ENCODE measurements at regions not wholly inside any gene's neighbourhood (a gene's known extent, or its start where the extent isn't known, plus 50 kb on each side); places are given as distances from the start of the nearest gene placed in this dataset.

- DNase-seq (ENCODE audit: low spot score): no peak
Observed at GRCh38 chr2:172153156-172153555, 50.5 kb upstream of the DLX2 start.

GRCh38 chr2:172153757-172154156 lies 51.1 kb upstream of the DLX2 start:
- no peak for DNase-seq (ENCODE audit: low spot score)

DNA sequence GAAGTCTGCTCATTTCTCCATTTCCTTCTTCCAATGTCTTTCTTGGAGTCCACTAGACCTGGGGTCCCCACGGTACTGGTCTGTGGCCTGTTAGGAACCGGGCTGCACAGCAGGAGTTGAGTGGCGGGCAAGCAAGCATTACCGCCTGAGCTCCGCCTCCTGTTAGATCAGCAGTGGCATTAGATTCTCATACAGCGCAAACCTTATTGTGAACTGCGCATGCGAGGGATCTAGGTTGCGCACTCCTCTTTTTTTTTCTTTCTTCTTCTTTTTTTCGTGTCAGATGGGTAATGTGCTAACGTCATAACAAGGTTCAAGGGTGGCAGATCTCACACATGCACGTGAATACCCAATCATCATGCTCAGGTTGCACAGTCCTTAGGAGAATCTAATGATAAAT lies 53.1 kb upstream of the DLX2 start:
- DNase-seq (ENCODE audit: low spot score): no peak

DNA sequence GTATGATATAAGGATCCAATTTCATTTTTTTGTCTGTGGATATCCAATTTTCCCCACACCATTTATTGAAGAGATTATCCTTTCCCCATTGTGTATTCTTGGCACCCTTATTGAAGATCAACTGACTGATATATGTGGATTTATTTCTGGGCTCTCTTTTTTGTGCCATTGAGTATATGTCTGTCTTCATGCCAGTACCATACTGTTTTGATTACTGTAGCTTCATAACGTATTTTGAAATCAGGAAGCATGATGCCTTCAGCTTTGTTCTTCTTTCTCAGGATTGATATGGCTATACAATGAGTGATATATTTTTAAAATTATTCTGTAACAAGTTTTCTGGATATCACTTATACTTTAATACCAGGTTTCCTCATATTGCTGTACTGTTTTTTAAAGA lies 58.1 kb upstream of the DLX2 start:
- DNase-seq (ENCODE audit: low spot score): no peak

DNA sequence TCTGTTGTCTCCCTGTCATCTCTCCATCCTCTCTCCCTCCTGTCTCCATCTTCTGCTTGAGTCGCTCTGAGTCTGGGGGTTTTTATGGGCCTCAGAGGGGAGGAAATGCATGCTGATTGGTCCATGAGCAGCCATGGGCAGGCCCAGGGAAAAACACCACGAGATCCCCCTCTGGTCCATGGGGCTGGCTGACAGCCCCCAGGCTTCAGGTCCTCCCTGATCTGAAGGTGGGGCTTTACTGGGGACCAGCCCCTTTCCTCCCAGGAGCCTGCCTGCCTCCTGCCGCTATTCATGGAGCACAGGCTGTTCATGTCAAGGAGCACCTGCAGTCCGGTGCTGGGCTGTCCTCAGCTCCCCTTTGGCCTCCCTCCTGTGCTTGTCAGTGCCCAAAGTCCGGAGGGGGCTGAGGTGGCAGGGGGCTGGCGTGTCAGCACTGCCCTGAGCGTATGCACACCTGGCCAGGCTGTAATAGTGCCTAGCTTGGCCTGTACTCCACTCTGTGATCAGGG lies 59.6 kb upstream of the DLX2 start:
- DNase-seq (ENCODE audit: low spot score): no peak

DNA sequence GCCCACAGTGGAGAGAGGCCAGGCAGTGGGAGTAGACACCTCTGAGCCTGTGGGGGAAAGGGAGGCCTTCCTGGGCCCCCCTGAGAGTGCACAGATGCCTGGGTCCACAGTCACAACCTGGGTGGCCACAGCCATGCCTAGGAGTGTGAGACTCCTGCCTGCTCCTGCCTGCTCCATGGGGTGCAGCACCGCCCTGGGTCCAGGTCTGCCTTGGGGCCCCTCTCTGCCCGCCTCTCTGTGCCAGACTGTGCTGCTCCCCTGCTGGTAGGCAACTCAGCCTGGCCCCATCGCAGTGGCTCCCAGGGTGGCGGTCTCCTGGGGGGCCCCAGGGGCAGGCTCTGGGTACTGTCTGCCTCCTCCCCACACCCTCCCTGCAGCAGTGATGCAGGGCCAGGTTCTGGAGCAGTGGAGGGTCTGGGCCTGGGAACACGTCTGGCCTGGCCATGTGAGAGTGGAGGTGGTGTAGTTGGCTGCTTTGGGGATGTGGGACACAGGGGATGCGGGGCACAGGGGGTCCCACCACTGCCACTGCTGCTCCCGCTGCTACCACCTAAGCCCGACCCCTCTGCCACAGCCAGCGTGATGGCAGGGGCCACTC lies 60.1 kb upstream of the DLX2 start:
- no peak for DNase-seq (ENCODE audit: low spot score)

- no peak for DNase-seq (ENCODE audit: low spot score)
Observed at GRCh38 chr2:172168917-172169346, 66.2 kb upstream of the DLX2 start.

DNA sequence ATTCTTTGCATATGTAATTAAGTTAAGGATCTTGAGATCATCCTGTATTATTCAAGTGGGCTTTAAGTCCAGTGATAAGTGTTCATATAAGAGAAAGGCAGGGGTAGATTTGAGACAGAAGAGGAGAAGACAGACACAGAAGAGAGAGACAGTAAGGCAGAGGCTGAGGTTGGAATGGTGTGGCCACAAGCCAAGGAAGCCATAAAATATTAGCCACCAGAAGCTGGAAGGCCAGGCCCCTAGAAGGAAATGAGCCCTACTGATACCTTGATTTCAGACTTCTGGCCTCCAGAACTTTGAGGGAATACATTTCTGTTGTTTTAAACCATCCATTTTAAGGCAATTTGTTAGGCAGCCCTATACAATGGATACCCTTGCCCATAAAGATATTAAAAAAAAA lies 66.9 kb upstream of the DLX2 start:
- no peak for DNase-seq (ENCODE audit: low spot score)

DNA sequence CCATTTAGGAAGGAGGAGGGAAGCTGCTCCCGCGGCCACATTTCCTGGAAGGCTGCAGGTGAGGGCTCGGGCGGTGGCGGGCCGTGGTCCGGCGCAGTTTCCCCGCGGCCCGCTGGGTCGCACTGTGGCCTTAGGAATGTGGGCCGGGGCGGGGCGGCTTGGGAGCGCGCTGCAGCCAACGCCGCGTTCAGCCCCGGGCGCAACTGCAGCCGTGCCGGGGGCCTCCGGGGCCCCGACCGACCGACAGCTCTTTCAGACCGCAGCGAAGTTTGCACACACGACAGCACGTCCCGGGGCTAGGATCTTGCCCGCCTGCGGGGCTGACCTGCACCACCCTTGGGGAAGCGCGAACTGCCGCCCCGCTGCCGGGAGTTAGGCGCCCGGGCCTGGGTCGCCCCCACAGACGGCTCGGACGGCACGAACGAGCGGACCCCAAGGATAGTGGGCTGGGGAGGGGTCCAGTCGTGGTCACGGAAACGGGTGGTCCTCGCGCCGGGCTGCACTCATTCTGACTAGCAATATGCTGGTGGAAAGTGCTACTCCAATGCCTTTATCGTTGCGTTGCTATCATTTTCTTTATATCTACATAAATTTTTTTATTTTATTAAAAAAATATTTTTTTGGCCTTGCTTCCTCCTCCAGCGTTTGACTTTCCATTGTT lies 69.9 kb upstream of the DLX2 start:
- peak; percentile 94 for DNase-seq (ENCODE audit: low spot score)

DNA sequence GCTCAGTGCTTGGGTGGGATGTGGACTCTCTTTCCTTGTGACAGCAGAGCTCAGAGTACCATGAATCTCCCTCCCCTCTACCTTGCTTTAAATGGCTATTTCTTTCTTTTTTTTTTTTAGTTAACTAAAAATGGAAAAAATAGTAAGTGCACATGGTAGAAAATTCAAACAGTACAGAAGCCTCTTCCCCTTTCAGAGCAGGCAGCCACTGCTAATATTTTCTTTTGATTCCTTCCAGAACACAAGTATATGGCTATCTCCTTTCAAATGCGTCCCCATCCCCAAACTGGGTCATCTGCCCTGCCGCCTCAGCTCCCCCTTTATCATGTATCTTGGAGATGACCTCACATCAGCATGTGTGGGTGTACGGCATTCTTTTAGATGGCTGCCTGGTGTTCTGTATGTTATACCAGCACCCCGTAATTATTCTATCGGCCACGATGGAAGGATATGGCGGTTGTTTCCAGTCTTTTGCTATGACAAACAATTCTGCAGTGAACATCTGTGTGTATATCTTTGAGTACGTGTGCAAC lies 70.5 kb upstream of the DLX2 start:
- DNase-seq (ENCODE audit: low spot score): peak; percentile 41

DNA sequence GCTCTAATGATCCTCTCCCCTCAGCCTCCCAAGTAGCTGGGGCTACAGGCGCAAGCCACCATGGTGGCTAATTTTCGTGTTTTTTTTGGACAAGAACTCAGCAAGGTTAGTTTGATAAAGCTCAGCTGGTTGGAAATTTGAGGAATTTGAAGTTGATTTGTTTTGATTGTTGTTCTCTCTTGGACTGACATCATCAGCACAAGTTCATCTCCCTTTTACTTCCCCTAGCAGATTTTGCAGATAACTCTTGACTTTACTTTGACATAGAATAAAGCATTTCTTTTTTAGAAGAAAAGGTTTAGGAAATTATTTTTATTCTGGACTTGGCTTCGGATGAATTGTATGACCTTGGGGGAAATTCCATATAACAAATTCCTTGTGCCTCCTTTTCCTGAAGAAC lies 74.9 kb upstream of the DLX2 start:
- DNase-seq (ENCODE audit: low spot score): no peak

DNA sequence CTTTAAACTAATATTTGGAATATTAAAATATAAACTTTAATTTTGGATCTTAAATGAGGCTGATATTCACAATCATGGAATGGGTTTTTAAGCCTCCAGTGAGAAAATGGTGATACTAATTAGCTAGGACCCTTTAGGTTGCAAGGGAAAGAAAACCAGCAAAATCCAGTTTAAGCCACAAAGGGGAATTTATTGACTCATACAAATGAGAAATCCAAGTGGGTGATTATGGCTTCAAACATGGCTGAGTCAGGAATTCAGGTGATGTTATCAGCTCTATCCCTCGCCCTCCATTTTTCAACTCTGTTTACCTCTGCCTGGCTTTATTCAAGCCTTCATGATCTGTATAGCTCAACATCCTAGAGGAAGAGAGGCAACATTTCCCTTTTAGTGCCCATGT lies 75.3 kb upstream of the DLX2 start:
- DNase-seq (ENCODE audit: low spot score): no peak

DNA sequence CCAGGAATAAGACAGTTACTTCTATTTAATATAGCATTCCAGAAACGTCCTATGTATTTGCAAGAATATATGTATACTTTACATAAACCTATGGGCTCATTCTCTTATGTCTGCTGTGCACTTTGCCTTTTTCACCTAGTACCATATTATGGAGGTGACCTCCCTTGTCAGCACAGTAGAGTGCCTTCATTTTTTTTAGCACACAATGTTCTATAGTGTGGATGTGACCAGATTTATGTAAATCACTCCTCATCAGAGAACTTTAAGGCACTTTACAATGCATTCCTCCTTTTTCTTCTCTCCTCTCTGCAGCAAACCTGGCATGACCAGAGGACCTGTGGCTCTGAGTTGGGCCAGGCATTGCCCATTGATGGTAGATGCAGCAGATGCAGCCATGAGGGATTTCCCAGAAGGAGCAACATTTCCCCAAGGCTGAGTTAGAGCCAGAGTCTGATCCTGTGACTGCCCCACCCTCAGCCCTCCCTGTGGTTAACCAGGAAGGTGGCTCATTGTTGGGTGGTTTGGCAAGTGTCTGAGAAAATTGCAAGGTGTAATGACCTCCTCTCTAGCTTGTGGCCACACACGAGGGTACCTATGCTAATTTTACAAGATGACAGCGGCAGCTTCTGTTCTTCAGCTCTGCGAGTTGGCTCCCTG lies 76.5 kb upstream of the DLX2 start:
- DNase-seq (ENCODE audit: low spot score): no peak

GRCh38 chr2:172181840-172182239 lies 79.1 kb upstream of the DLX2 start:
- DNase-seq (ENCODE audit: low spot score): peak; percentile 70

- DNase-seq (ENCODE audit: low spot score): no peak
Observed at GRCh38 chr2:172182624-172183023, 79.9 kb upstream of the DLX2 start.

GRCh38 chr2:172193331-172194089 lies 90.8 kb upstream of the DLX2 start:
- DNase-seq (ENCODE audit: low spot score): no peak

DNA sequence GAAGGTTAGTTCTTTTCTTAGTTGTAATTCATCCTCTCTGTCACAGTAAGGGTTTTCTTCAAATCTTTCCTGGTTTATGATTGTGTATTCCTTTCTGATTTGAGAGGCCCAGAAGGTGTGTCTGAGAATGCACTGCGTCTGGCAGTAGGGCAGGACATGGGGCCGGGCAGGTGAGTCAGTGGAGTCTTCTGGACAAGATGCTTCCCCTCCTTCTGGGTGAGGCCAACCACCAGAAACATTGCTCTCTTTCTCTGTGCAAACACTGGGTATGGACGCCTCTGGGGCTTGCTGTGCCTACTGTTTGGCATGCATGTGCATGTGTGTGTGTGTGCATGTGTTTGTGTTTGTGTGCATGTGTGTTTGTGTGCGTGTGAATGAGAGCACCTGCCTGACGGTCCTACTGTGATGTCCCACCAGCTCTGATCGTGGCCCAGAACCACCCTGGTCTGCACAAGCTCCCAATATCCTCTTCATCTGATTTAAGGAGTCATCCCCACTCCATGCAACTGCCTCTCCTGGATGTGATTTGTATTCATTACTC lies 93.2 kb upstream of the DLX2 start:
- DNase-seq (ENCODE audit: low spot score): no peak

DNA sequence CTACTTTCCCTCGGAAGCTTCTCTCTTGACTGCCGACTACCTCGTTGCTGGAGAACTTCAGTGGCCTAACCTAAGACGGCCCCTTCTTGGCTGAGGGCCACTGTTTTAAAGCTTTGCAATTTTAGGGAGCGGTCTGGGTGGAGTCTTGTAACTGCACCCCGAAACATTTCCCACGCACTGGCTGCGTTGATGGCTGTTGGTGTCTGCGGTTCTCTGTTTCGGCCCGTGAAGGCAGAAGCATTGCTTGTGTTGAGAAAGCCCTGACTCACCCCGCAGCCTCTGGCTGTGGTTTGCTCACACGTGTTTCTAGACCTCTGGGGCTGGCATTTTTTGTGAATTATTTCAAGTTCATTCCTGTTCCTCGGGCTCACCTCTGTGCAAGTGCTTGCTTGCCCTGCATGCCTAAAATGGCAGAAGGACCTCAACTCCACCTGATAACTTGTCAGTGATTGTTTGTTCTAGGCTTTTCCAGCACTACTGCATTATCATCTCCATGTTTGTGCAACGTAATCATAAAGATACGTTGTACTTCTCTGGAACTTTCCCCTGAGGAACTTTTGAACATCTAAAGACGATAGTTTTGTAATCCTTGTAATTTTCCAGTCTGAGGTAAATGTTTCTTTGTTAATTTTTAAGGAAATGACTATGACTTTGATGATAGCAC lies 94.2 kb upstream of the DLX2 start:
- DNase-seq (ENCODE audit: low spot score): no peak

GRCh38 chr2:172198361-172198760 lies 95.7 kb upstream of the DLX2 start:
- no peak for DNase-seq (ENCODE audit: low spot score)

- no peak for DNase-seq (ENCODE audit: low spot score)
Observed at GRCh38 chr2:172198908-172199307, 96.2 kb upstream of the DLX2 start.

DNA sequence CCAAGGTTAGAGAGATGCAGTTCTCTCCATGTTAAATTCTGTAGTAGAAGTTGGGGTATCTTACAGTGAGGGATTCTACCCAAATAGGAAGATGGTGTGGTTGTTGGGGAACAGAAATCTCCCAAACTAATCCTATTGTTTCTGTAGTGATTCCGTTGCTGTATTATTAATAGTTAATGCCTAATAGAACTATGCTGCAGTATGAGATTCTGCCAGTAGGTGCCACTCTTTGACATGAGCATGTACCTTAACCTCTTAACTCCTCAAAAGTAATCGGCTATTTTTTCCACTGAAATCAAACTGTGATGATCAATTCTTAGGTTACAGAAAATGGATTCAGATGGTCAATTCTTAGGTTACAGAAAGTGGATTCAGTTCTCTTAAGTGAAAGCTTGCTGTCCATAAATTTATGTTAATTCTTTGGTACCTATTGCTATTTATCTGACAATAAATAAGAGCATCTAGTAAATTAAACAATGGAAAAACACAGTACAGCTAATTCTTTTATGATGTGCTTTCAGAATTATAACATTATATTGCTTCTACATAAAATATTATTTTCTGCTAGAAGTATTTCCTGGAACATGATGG lies 97.9 kb upstream of the DLX2 start:
- DNase-seq (ENCODE audit: low spot score): no peak

Data from iPS-NIHi11 (cell line).